GM19238 (cell line): ENCODE measurements at regions not wholly inside any gene's neighbourhood (a gene's known extent, or its start where the extent isn't known, plus 50 kb on each side); places are given as distances from the start of the nearest gene placed in this dataset.

ENCODE experiments used
- DNase-seq: peaks from one replicate; pipeline ENCODE4 v3.0.0; 2011; ENCODE audit warnings: low spot score; ENCODE audit not compliant: insufficient read length

- no peak for DNase-seq
Measured at GRCh38 chr14:30500222-30500621, 58.7 kb upstream of the G2E3 start.

- DNase-seq, result no peak
Measured at GRCh38 chr14:30507209-30507608, 51.7 kb upstream of the G2E3 start.
